ENCODE measurements at regions not wholly inside any gene's neighbourhood (a gene's known extent, or its start where the extent isn't known, plus 50 kb on each side); places are given as distances from the start of the nearest gene placed in this dataset.

GRCh38 chr10:75294866-75295701 lies 59.3 kb upstream of the COMTD1 start (continued):
- TF ChIP-seq ZNF555 (tag by site-specific recombination; conservative IDR thresholded peaks at IDR 0.05): no peak
- no peak for TF ChIP-seq ZNF148 (tag by site-specific recombination; IDR thresholded peaks at IDR 0.05; ENCODE audit: borderline replicate concordance)
- TF ChIP-seq HOXA7 (CRISPR knock-in tag; IDR thresholded peaks at IDR 0.05; ENCODE audit: borderline replicate concordance): no peak
- peak; percentile 89 for TF ChIP-seq ZBTB8A (tag by site-specific recombination; IDR thresholded peaks at IDR 0.05)
- TF ChIP-seq ZXDB (tag by site-specific recombination; IDR thresholded peaks at IDR 0.05): peak; percentile 98
- TF ChIP-seq AEBP2 (tag by site-specific recombination; IDR thresholded peaks at IDR 0.05; ENCODE audit: borderline replicate concordance): 0 out of 2 replicates have a peak, but pooled peaks have one; percentile 5
- TF ChIP-seq ZNF521 (tag by site-specific recombination; IDR thresholded peaks at IDR 0.05): no peak
- no peak for TF ChIP-seq ZNF302 (tag by site-specific recombination; IDR thresholded peaks at IDR 0.05; ENCODE audit: low read depth)
- peak; percentile 87 for TF ChIP-seq ZNF341 (tag by site-specific recombination; IDR thresholded peaks at IDR 0.05; ENCODE audit: low read depth)
- TF ChIP-seq ZNF10 (tag by site-specific recombination; IDR thresholded peaks at IDR 0.05): peak; percentile 73
- TF ChIP-seq CTCF (tag by site-specific recombination; IDR thresholded peaks at IDR 0.05): peak; percentile 52
- peak; percentile 94 for TF ChIP-seq PRDM4 (tag by site-specific recombination; IDR thresholded peaks at IDR 0.05)
- no peak for TF ChIP-seq ZNF37A (tag by site-specific recombination; IDR thresholded peaks at IDR 0.05)
- no peak for TF ChIP-seq ZNF624 (tag by site-specific recombination; IDR thresholded peaks at IDR 0.05)
- peak; percentile 43; the same call in 1 of the 2 replicates for TF ChIP-seq ZNF518A (tag by site-specific recombination; conservative IDR thresholded peaks at IDR 0.05; ENCODE audit: low read depth)
- TF ChIP-seq ZNF223 (tag by site-specific recombination; IDR thresholded peaks at IDR 0.05): peak; percentile 53; the same call in 1 of the 2 replicates
- peak; percentile 71 for TF ChIP-seq ZNF76 (tag by site-specific recombination; IDR thresholded peaks at IDR 0.05; ENCODE audit: borderline replicate concordance, low read depth)
- TF ChIP-seq ZNF549 (tag by site-specific recombination; IDR thresholded peaks at IDR 0.05): 0 out of 2 replicates have a peak, but pooled peaks have one; percentile 46
- TF ChIP-seq OVOL3 (tag by site-specific recombination; IDR thresholded peaks at IDR 0.05): peak; percentile 84
- TF ChIP-seq ZBTB10 (tag by site-specific recombination; IDR thresholded peaks at IDR 0.05): no peak
- TF ChIP-seq ZNF324 (tag by site-specific recombination; IDR thresholded peaks at IDR 0.05): peak; percentile 96
- TF ChIP-seq ZNF416 (tag by site-specific recombination; IDR thresholded peaks at IDR 0.05): no peak

Measured in HEK293 (cell line).